ENCODE measurements at regions not wholly inside any gene's neighbourhood (a gene's known extent, or its start where the extent isn't known, plus 50 kb on each side); places are given as distances from the start of the nearest gene placed in this dataset.
A peak's percentile ranks its signal among the peaks of the same experiment; 100 is the strongest.

DNA sequence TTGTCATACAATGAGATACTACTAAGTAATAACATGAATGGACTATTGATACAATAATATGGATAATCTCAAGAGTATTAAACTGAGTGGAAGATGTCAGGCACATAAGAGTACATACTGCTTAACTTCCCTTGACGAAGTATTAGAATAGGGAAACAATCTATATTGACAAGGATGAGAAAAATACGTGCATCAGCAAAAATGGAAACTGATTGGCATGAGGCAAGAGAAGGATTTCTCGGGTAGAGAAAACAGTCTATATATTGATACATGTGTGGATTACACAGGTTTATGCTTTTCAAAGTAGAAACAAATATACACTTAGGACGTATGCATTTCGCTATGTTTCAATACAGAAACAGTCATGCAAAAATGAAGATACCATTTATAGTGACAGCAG lies 57.4 kb downstream of the PRR20E start:
- no TSS peak for BruUV-seq (replicated peaks)
- Mint-ChIP-seq H3K27ac (ENCODE audit: low read depth, unreplicated experiment) (no peak overlapping the region), H3K9me3 (ENCODE audit: unreplicated experiment) (no peaks in the 10 kb centered on the region), H3K27me3 (ENCODE audit: insufficient read depth, unreplicated experiment) (no peaks in the 10 kb centered on the region), H3K36me3 (ENCODE audit: insufficient read depth, unreplicated experiment) (no peaks in the 10 kb centered on the region), H3K4me3 (ENCODE audit: unreplicated experiment) (no peak overlapping the region), H3K4me1 (ENCODE audit: insufficient read depth, unreplicated experiment) (no peaks in the 10 kb centered on the region)
- CTCF ChIA-PET, result no interaction called here
- no peak for DNase-seq (ENCODE audit: unreplicated experiment)
- intact Hi-C loops (cut with micrococcal nuclease), result no loop called here
- TF ChIP-seq CTCF (IDR thresholded peaks at IDR 0.05; ENCODE audit: unreplicated experiment), result no peak
- POLR2A ChIA-PET, result no interaction called here

DNA sequence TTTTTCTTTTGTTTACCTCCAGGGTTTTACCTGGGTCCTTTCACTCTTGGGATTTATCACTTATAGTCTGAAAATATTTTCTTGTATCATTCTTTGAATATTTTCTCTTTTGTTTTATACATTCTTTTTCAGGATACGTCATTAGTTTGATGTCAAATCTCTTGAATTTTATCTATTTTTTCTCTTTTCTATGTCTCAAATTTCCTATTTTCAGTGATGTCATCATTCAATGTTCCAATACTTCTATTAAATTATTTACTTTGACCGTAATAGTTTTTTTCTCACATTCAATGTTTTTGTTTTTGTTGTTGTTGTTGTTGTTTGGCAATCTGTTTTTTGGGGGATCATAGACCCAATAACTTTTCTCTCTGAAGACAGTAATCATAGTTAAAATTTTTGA lies 83.5 kb downstream of the PRR20E start:
- H3K4me1 Mint-ChIP-seq (ENCODE audit: insufficient read depth, unreplicated experiment), result no peaks in the 10 kb centered on the region
- intact Hi-C loops (cut with micrococcal nuclease), result no loop called here
- H3K4me3 Mint-ChIP-seq (ENCODE audit: unreplicated experiment), result no peak overlapping the region
- ChIA-PET POLR2A (no interaction called here), CTCF (no interaction called here)
- no peaks in the 10 kb centered on the region for H3K27me3 Mint-ChIP-seq (ENCODE audit: insufficient read depth, unreplicated experiment)
- TF ChIP-seq CTCF (IDR thresholded peaks at IDR 0.05; ENCODE audit: unreplicated experiment), result no peak
- H3K27ac Mint-ChIP-seq (ENCODE audit: low read depth, unreplicated experiment), result no peak overlapping the region
- BruUV-seq (replicated peaks), result no TSS peak
- H3K9me3 Mint-ChIP-seq (ENCODE audit: unreplicated experiment), result no peaks in the 10 kb centered on the region
- no peak for DNase-seq (ENCODE audit: unreplicated experiment)
- no peaks in the 10 kb centered on the region for H3K36me3 Mint-ChIP-seq (ENCODE audit: insufficient read depth, unreplicated experiment)

- H3K36me3 Mint-ChIP-seq (ENCODE audit: insufficient read depth, unreplicated experiment), result no peaks in the 10 kb centered on the region
- no peak overlapping the region for H3K27ac Mint-ChIP-seq (ENCODE audit: low read depth, unreplicated experiment)
- H3K4me1 Mint-ChIP-seq (ENCODE audit: insufficient read depth, unreplicated experiment), result no peaks in the 10 kb centered on the region
- no peak for TF ChIP-seq CTCF (IDR thresholded peaks at IDR 0.05; ENCODE audit: unreplicated experiment)
- H3K4me3 Mint-ChIP-seq (ENCODE audit: unreplicated experiment), result no peak overlapping the region
- no peaks in the 10 kb centered on the region for H3K9me3 Mint-ChIP-seq (ENCODE audit: unreplicated experiment)
- no TSS peak for BruUV-seq (replicated peaks)
- intact Hi-C loops (cut with micrococcal nuclease), result no loop called here
- ChIA-PET POLR2A (no interaction called here), CTCF (no interaction called here)
- no peak for DNase-seq (ENCODE audit: unreplicated experiment)
- H3K27me3 Mint-ChIP-seq (ENCODE audit: insufficient read depth, unreplicated experiment), result no peaks in the 10 kb centered on the region
Measured at GRCh38 chr13:57253551-57253950, 86.6 kb downstream of the PRR20E start.

GRCh38 chr13:57264965-57265364 lies 98.0 kb downstream of the PRR20E start:
- no peak overlapping the region for H3K4me3 Mint-ChIP-seq (ENCODE audit: unreplicated experiment)
- no peaks in the 10 kb centered on the region for H3K9me3 Mint-ChIP-seq (ENCODE audit: unreplicated experiment)
- no peak overlapping the region for H3K27ac Mint-ChIP-seq (ENCODE audit: low read depth, unreplicated experiment)
- no TSS peak for BruUV-seq (replicated peaks)
- peak; percentile 0 for DNase-seq (ENCODE audit: unreplicated experiment)
- intact Hi-C loops (cut with micrococcal nuclease), result no loop called here
- POLR2A ChIA-PET, result interaction anchor here (0.6 kb wide), 1 partner anchor 162 kb away, joined by 3 read pairs; no protein-coding TSS in a partner anchor
- no peaks in the 10 kb centered on the region for H3K4me1 Mint-ChIP-seq (ENCODE audit: insufficient read depth, unreplicated experiment)
- no peaks in the 10 kb centered on the region for H3K27me3 Mint-ChIP-seq (ENCODE audit: insufficient read depth, unreplicated experiment)
- TF ChIP-seq CTCF (IDR thresholded peaks at IDR 0.05; ENCODE audit: unreplicated experiment), result no peak
- CTCF ChIA-PET, result interaction anchor here (0.6 kb wide), 1 partner anchor 40 kb away, joined by 3 read pairs; no protein-coding TSS in a partner anchor
- H3K36me3 Mint-ChIP-seq (ENCODE audit: insufficient read depth, unreplicated experiment), result no peaks in the 10 kb centered on the region
